Endodermal cell (in vitro differentiated cells): ENCODE measurements at regions not wholly inside any gene's neighbourhood (a gene's known extent, or its start where the extent isn't known, plus 50 kb on each side); places are given as distances from the start of the nearest gene placed in this dataset.

Source experiments
- DNase-seq: peaks from one replicate; pipeline ENCODE4 v3.0.0-alpha.2; 2017
- H3K27ac ChIP-seq: 2 replicates; pipeline ENCODE4 v1.5.1; 2013; ENCODE audit warnings: mild to moderate bottlenecking, low read depth, low read length, moderate library complexity
- H3K27me3 ChIP-seq: 2 replicates; pipeline ENCODE4 v1.6.1; 2013; ENCODE audit warnings: mild to moderate bottlenecking, low read length, moderate library complexity; ENCODE audit not compliant: insufficient read depth, control insufficient read depth, poor library complexity, severe bottlenecking
- H3K36me3 ChIP-seq: 2 replicates; pipeline ENCODE4 v1.7.0; 2013; ENCODE audit warnings: mild to moderate bottlenecking, low read length, moderate library complexity; ENCODE audit not compliant: control insufficient read depth, insufficient read depth
- H3K4me1 ChIP-seq: one replicate; pipeline ENCODE4 v1.7.0; 2013; ENCODE audit warnings: low read length; ENCODE audit not compliant: control insufficient read depth, insufficient read depth
- H3K4me3 ChIP-seq: 2 replicates; pipeline ENCODE4 v1.5.1; 2013; ENCODE audit warnings: mild to moderate bottlenecking, low read length, moderate library complexity
- H3K9ac ChIP-seq: 2 replicates; pipeline ENCODE4 v1.6.1; 2013; ENCODE audit warnings: mild to moderate bottlenecking, low read length, moderate library complexity; ENCODE audit not compliant: poor library complexity, severe bottlenecking; ENCODE audit errors: extremely low read depth
- H3K9me3 ChIP-seq: 2 replicates; pipeline ENCODE4 v1.6.1; 2013; ENCODE audit warnings: mild to moderate bottlenecking, low read length, moderate library complexity; ENCODE audit not compliant: control insufficient read depth
- H3K27ac Mint-ChIP-seq: 2 replicates; pipeline ENCODE4 v1.8.0; 2020; ENCODE audit warnings: mixed read lengths
- H3K27me3 Mint-ChIP-seq: 2 replicates; pipeline ENCODE4 v1.8.0; 2021; ENCODE audit warnings: mild to moderate bottlenecking, mixed read lengths; ENCODE audit not compliant: insufficient read depth
- H3K36me3 Mint-ChIP-seq: 2 replicates; pipeline ENCODE4 v1.8.0; 2020; ENCODE audit warnings: low read depth, mixed read lengths
- H3K4me1 Mint-ChIP-seq: 2 replicates; pipeline ENCODE4 v1.8.0; 2020; ENCODE audit warnings: mixed read lengths
- H3K4me3 Mint-ChIP-seq: 2 replicates; pipeline ENCODE4 v1.8.0; 2020; ENCODE audit warnings: mild to moderate bottlenecking, moderate library complexity, mixed read lengths
- H3K9me3 Mint-ChIP-seq: 2 replicates; pipeline ENCODE4 v1.8.0; 2020; ENCODE audit warnings: mild to moderate bottlenecking, mixed read lengths
- WGBS, 2 experiments: methylation state at CpG; one replicate each; pipeline versions ENCODE4 v1.1.5 to v1.1.7; 2013; ENCODE audit warnings: missing lambda C conversion rate in 2 of 2, mixed read lengths in 1 of 2; ENCODE audit not compliant: insufficient coverage in 1 of 2, insufficient read length in 1 of 2; 5-methylcytosine and 5-hydroxymethylcytosine counted together
- TF ChIP-seq, protein P1 (sequence below): fragments of 200-600 bp; sonication (generic); conservative IDR thresholded peaks from 2 replicates; pipeline ENCODE4 v1.5.0; 2021; ENCODE audit warnings: antibody characterized with exemption, mild to moderate bottlenecking

DNA sequence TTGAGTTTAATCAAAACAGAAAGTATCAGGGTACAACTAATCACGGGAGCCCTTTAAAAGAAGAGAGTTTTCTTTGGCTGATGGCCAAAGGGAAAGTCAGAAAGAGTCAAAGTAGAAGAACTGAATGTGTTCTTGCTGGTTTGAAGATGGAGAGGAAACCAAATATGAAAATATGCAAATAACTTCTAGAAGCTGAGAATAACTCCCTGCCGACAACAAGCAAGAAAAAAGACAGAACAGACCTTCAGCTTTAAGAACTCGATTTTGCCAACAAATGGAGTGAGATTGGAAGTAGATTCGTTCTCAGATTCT, 903.8 kb downstream of the STIM2 start:
- Histone ChIP-seq H3K27ac (no peak overlapping the region), H3K27me3 (no peaks in the 10 kb centered on the region), H3K9me3 (no peaks in the 10 kb centered on the region), H3K4me1 (no peaks in the 10 kb centered on the region), H3K9ac (no peak overlapping the region), H3K4me3 (no peak overlapping the region), H3K36me3 (no peaks in the 10 kb centered on the region)
- Mint-ChIP-seq H3K36me3 (no peaks in the 10 kb centered on the region), H3K27ac (no peak overlapping the region), H3K4me1 (no peaks in the 10 kb centered on the region), H3K4me3 (no peak overlapping the region), H3K27me3 (no peaks in the 10 kb centered on the region), H3K9me3 (no peaks in the 10 kb centered on the region)
- DNase-seq, result no peak
- 87 to 100% methylated on average over 2 to 4 of the region's 4 CpGs for WGBS, 2 experiments
- TF ChIP-seq, protein P1, sequence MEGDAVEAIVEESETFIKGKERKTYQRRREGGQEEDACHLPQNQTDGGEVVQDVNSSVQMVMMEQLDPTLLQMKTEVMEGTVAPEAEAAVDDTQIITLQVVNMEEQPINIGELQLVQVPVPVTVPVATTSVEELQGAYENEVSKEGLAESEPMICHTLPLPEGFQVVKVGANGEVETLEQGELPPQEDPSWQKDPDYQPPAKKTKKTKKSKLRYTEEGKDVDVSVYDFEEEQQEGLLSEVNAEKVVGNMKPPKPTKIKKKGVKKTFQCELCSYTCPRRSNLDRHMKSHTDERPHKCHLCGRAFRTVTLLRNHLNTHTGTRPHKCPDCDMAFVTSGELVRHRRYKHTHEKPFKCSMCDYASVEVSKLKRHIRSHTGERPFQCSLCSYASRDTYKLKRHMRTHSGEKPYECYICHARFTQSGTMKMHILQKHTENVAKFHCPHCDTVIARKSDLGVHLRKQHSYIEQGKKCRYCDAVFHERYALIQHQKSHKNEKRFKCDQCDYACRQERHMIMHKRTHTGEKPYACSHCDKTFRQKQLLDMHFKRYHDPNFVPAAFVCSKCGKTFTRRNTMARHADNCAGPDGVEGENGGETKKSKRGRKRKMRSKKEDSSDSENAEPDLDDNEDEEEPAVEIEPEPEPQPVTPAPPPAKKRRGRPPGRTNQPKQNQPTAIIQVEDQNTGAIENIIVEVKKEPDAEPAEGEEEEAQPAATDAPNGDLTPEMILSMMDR, result no peak

DNA sequence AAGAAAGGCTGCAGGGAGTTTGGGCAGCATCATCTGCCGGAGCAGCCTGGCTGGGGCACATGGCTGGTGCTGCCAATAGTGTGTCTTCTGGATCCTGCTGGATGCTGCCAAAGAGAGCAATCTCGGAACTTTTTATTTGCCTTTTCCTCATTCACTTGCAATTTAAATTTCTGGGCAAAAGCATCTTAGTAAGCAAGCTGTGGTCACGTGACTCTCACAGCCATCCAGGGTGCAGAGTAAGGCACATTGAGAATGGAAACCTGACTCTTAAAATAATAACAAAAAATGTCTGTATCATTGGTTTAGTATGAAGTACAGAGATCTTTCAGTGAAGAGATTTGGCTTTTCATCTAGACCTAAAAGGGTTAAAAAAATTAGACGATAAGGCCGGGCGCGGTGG, 910.3 kb downstream of the STIM2 start:
- no peaks in the 10 kb centered on the region for H3K9me3 Mint-ChIP-seq
- H3K36me3 Mint-ChIP-seq, result no peaks in the 10 kb centered on the region
- H3K4me1 Mint-ChIP-seq, result peaks cover 7% of the 10 kb centered on the region
- no peaks in the 10 kb centered on the region for H3K27me3 Mint-ChIP-seq
- H3K9me3 ChIP-seq, result no peaks in the 10 kb centered on the region
- DNase-seq, result no peak
- no peaks in the 10 kb centered on the region for H3K27me3 ChIP-seq
- H3K4me3 ChIP-seq, result no peak overlapping the region
- TF ChIP-seq, protein P1, result no peak
- no peak overlapping the region for H3K27ac Mint-ChIP-seq
- H3K36me3 ChIP-seq, result no peaks in the 10 kb centered on the region
- H3K27ac ChIP-seq, result no peak overlapping the region
- no peak overlapping the region for H3K9ac ChIP-seq
- 96 to 100% methylated on average over 1 to 7 of the region's 7 CpGs for WGBS, 2 experiments
- H3K4me1 ChIP-seq, result no peaks in the 10 kb centered on the region
- H3K4me3 Mint-ChIP-seq, result no peak overlapping the region

DNA sequence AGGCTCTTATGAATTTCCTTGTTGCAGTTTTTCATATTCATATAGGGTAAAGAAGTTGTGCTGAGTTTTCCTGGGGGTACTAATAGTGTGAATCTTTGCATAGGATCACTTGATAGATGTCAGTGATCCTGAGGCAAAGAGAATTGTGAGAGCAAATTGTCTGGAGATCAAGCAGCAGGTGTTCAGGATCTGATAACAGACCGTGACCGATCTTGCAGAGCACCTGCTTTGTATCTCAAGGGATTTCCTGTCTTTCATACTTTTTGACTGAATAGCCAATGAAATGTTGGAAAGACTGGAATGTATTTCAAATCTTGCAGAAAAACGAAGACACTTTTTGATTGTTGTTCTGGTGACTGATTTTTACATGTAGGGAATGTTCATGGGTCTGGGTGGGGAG, 914.5 kb downstream of the STIM2 start:
- Mint-ChIP-seq H3K27ac (no peak overlapping the region), H3K9me3 (peaks cover 5% of the 10 kb centered on the region), H3K4me1 (peaks cover 12% of the 10 kb centered on the region), H3K4me3 (no peak overlapping the region), H3K36me3 (no peaks in the 10 kb centered on the region), H3K27me3 (no peaks in the 10 kb centered on the region)
- H3K36me3 ChIP-seq, result no peaks in the 10 kb centered on the region
- no peaks in the 10 kb centered on the region for H3K27me3 ChIP-seq
- no peaks in the 10 kb centered on the region for H3K4me1 ChIP-seq
- no peak overlapping the region for H3K4me3 ChIP-seq
- TF ChIP-seq, protein P1, result no peak
- peaks cover 15% of the 10 kb centered on the region for H3K9me3 ChIP-seq
- WGBS, 2 experiments, result 57 to 80% methylated on average over 2 to 3 of the region's 3 CpGs
- no peak for DNase-seq
- H3K27ac ChIP-seq, result no peak overlapping the region
- H3K9ac ChIP-seq, result no peak overlapping the region
